LNCaP clone FGC (cell line): ENCODE measurements at regions not wholly inside any gene's neighbourhood (a gene's known extent, or its start where the extent isn't known, plus 50 kb on each side); places are given as distances from the start of the nearest gene placed in this dataset.

ENCODE experiments used
- DNase-seq: peaks from one replicate; pipeline ENCODE4 v3.0.0-alpha.2; 2011; ENCODE audit warnings: low read depth
- H3K4me3 ChIP-seq: 2 replicates; pipeline ENCODE4 v1.5.1; 2011; ENCODE audit warnings: mild to moderate bottlenecking, low read depth, low read length, control low read depth
- CTCF ChIP-seq: IDR thresholded peaks from 2 replicates; pipeline ENCODE4 v1.5.1; 2012; ENCODE audit warnings: mild to moderate bottlenecking; ENCODE audit not compliant: control insufficient read depth, insufficient read depth; ENCODE audit errors: extremely low read depth

- no peak for TF ChIP-seq CTCF
- H3K4me3 ChIP-seq: no peak overlapping the region
- no peak for DNase-seq
Observed at GRCh38 chr16:5704271-5704670, 606.7 kb upstream of the EEF2KMT start.

GRCh38 chr16:5693426-5693825, 595.8 kb upstream of the EEF2KMT start:
- no peak for TF ChIP-seq CTCF
- H3K4me3 ChIP-seq: no peak overlapping the region
- DNase-seq: no peak

- no peak for TF ChIP-seq CTCF
- no peak overlapping the region for H3K4me3 ChIP-seq
- no peak for DNase-seq
Observed at GRCh38 chr16:5681966-5682365, 584.4 kb upstream of the EEF2KMT start.

- no peak for TF ChIP-seq CTCF
- no peak for DNase-seq
- H3K4me3 ChIP-seq: no peak overlapping the region
Observed at GRCh38 chr16:5678371-5678770, 580.8 kb upstream of the EEF2KMT start.

GRCh38 chr16:5671421-5671820, 573.8 kb upstream of the EEF2KMT start:
- H3K4me3 ChIP-seq: no peak overlapping the region
- DNase-seq: no peak
- no peak for TF ChIP-seq CTCF

- no peak for DNase-seq
- no peak for TF ChIP-seq CTCF
- no peak overlapping the region for H3K4me3 ChIP-seq
Observed at GRCh38 chr16:5670198-5670597, 572.6 kb upstream of the EEF2KMT start.

GRCh38 chr16:5668553-5668952, 571.0 kb upstream of the EEF2KMT start:
- no peak for DNase-seq
- H3K4me3 ChIP-seq: no peak overlapping the region
- TF ChIP-seq CTCF: no peak
